ENCODE measurements at regions not wholly inside any gene's neighbourhood (a gene's known extent, or its start where the extent isn't known, plus 50 kb on each side); places are given as distances from the start of the nearest gene placed in this dataset.

GRCh38 chr3:178480795-178481194 is 55.4 kb upstream of the KCNMB2 start:
- TF ChIP-seq CTCF (conservative IDR thresholded peaks at IDR 0.05 in 1 of 2, IDR thresholded peaks at IDR 0.05 in 1 of 2; ENCODE audit: extremely low read depth in 1 of 2, insufficient read depth in 1 of 2, low read depth in 1 of 2, low read length in 2 of 2) (no peak), EZH2 (IDR thresholded peaks at IDR 0.05; ENCODE audit: borderline replicate concordance, low read length) (no peak)

Measured in mammary epithelial cell (primary cell).